HTR-8/SVneo (cell line): ENCODE measurements at regions not wholly inside any gene's neighbourhood (a gene's known extent, or its start where the extent isn't known, plus 50 kb on each side); places are given as distances from the start of the nearest gene placed in this dataset.
"Not testable (repeated sequence)": the region's sequence is repeated elsewhere in the genome, so short reads cannot be mapped to it uniquely, and the experiment has no call there.

Experiments used
- DNase-seq: peaks from one replicate; pipeline ENCODE4 v3.0.0; 2011; ENCODE audit warnings: low spot score, mixed read lengths; ENCODE audit not compliant: insufficient read length
- FAIRE-seq: peaks from 2 replicates; lab custom pipeline; 2011; peaks lifted over from hg19 to GRCh38; lab: Jason Lieb, UNC

DNA sequence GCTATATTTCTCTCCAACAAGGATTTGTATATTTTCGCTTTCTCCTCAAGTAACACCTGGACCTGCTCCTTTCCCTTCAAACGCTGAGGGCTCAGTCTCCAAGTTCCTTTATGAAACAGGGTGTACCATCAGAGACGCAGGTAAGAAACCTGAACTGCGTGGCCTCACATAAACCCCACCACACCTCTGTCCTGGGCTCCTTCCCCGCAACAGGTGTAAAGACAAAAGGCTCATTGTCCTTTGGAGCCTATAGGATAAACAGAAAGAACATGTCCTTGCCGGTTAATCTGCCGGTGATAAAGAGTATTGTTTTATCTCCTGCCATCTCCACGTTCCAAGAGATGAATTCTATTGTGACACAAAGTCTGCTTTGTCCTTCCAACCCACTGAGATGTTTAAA, 111.8 kb upstream of the ADAMTS9 start:
- no peak for FAIRE-seq
- DNase-seq: no peak

- no peak for FAIRE-seq
- DNase-seq: no peak
These were observed 110.5 kb upstream of the ADAMTS9 start for GRCh38 chr3:64798316-64798715.

GRCh38 chr3:64796607-64797399, 109.0 kb upstream of the ADAMTS9 start:
- no peak for DNase-seq
- no peak for FAIRE-seq

DNA sequence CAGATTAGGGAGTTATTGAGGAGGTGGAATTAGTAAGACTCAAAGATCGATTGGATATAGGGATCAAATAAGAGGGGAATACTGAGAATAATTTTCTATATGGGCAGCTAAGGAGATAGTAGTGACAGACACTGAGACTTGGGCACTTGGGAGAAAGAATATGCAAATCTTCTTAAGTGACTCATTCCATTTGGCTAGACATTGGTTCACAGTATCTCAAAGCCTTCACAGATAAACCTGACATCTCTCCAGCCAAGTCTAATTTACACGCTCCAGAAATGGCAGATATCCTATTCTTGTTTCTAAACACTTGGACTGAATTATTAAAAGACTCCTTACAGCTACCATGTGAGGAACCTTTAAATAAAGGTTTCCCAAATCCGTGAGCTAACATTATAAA, 104.6 kb upstream of the ADAMTS9 start:
- DNase-seq (no peak), FAIRE-seq (no peak)

DNA sequence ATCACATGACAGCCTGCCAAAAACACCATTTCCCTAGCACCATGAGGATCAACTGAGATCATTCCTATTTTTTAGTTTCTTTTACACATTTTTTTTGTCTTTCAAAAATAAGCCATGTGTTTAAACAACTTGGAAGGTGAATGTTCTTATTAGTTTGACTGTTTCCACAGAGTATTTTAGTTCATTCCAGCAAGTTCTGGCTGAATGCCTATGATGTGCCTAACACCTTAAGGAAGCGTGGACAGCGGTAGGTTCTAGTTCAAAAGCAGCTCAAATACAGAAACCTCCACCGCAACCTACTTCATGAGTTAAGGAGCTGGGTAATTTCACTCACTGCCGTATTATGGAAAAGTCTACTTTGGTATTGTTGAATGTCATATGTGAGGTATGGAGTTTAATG, 101.3 kb upstream of the ADAMTS9 start:
- DNase-seq (no peak), FAIRE-seq (no peak)

DNA sequence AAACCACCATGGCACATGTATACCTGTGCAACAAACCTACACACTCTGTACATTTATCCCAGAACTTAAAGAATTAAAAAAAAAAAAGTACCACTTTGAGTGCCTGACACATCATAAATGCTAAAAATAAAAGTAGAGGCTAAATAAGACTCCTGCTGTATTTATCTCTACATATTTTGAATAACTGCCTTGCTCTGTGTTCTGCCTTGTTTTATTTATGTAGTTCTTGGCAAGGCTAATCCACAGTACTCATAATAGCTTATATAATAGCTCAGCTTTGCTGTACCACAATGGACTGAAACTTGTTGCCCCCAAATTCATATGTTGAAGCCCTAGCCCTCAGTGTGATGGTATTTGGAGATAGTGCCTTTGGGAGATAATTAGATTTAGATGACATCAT, 95.4 kb upstream of the ADAMTS9 start:
- FAIRE-seq: no peak
- DNase-seq: no peak

GRCh38 chr3:64780923-64781322, 93.1 kb upstream of the ADAMTS9 start:
- not testable (repeated sequence) for FAIRE-seq, DNase-seq

DNA sequence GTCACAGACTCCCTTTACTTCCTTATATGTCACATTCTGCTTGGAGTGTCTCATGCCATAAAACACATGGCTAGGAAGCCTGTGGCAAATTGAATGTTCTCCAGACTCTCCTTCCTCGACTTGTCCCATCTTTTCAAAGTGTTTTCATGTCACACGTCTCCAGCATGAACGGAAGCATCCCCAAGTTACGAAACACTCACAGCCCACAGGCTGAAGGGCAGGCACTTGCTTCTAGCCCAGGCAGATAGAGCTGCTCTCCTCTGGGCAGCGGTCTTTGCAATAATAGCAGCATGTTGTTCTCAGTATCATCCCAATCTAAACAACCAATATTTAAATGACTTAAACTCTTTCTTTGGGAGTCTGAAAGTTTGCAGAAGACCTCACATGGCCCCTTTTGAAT, 85.3 kb upstream of the ADAMTS9 start:
- FAIRE-seq (no peak), DNase-seq (no peak)

DNA sequence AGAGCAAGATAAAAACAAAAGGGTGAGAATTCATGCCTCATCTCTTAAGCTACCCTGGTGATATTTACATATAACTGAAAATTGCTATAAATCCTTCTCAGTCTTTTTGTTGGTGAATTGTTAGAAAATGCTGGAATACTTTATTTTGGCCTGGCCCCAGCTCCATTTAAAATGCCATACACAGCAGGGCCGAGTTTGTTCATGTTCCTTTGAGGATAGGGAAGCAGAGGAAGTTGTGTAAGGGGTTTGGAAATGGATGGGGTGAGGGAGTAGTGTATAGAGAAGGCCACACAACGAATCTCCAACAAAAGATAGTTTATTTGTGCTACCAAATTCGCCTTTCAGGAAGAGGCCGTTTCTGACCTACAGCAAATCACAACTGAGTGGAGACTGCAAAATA, 78.6 kb upstream of the ADAMTS9 start:
- no peak for FAIRE-seq
- no peak for DNase-seq

DNA sequence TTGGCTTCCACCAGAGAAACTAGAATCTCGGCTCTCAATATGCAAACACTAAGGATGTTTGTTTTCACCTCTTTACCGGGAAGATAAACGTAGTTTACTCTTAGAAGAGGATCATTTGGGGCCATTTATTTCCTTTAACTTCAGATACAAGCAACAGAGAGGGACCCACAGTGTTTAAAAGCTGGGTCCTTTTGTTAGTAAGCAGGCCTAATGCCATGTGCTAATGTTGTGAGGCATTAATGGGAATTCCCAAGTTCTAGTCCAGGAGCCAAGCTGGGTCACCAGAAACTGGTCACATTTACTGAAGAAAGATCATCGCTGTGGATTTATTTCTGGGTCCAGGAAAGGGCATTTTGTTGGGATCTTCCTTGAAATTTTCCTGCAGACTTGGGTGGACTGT, 78.1 kb upstream of the ADAMTS9 start:
- FAIRE-seq: no peak

DNA sequence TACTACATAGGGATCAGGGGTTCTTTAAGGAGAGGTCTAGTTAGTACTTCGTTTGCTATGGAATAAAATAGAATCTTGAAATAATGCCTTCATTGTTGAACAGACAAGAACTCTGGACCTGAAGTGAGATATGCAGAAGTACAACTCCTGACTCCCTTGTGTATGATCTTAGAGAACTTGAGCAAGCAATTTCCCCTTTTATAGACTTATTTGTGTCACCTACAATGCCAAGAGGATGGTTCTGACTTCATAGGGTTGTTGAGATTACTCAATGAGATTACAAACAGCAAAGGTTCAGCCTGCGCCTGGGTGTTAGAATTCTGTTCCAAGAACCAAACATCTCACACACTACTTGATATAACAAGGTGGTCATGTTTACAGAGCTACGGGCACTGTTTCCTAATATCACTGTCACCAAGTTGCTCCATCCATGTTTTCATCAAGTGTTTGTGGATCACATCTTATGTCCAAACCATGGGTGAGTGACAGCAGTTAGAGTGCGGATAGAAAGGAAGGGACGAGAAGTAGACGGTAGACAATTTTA, 76.7 kb upstream of the ADAMTS9 start:
- FAIRE-seq: no peak

More for the DNA sequence above, 78.1 kb upstream of the ADAMTS9 start:
- DNase-seq: no peak

GRCh38 chr3:64763980-64764379, 76.2 kb upstream of the ADAMTS9 start:
- no peak for FAIRE-seq
- no peak for DNase-seq

More for the DNA sequence above, 76.7 kb upstream of the ADAMTS9 start:
- DNase-seq: no peak

DNA sequence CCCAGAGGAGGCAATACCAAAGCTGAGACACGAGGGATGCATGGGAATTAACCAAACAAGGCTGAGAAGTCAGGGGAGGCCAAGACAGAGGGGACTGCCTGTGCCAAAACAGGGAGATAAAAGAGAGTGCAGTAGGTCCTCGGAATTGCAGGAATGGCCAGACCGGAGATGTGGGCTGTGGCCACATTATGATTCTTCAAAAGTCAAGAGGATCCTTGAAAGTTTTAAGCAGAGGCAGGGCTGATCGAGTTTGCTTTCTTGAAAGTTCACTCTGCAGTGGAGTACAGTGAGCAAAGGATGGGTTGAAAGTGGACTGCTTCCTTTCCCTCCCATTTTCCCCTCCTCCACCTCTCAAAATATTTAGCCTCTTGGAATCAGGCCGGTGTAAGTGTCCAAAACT, 73.9 kb upstream of the ADAMTS9 start:
- DNase-seq: no peak

GRCh38 chr3:64760258-64760657, 72.5 kb upstream of the ADAMTS9 start:
- no peak for FAIRE-seq
- no peak for DNase-seq

More for the DNA sequence above, 73.9 kb upstream of the ADAMTS9 start:
- FAIRE-seq: no peak

DNA sequence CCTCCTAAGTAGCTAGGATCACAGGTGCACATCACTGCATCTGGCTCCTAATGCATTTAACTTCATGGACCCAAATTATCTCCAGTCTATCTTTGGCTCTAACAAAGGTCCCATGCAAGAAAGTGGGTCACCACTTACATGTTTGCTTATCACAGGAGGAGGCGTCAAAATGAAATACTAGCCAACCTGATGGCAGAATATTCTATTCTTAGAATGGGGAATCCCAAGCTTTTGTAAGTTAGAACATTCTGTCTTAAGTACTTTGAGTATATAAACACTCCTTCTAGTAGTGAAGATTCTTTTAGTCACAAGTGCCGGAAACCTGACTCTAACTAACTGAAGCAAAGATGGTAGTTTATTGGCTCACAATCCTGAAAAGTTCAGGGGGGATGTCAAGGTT, 72.0 kb upstream of the ADAMTS9 start:
- no peak for DNase-seq
- no peak for FAIRE-seq

DNA sequence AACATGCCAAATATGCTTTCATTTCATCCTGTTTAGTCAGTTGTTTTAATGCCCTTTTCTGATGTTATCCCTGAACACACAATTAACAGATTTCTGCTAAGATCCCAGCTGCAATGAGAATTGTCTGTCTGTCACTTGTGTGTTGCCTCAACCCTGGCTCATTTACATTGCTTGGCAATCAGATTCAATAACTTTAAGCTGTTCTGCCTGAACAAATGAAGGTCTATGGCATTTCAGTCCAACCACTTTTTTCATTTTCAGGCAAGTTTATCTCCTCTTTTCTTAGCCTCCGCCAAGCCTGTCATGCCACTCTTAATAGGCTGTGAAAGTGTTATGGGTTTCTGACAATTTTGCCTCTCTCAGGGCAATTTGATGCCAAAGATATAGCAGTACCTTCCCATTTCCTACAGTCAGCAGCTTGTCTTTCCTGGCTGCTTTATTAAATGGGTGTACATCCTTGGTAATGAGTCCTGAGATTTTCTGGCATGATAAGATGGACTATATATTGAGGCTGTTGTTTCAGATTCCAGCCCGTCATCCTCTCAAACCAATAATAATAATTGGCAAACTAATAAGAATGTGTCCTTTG, 68.7 kb upstream of the ADAMTS9 start:
- DNase-seq (no peak), FAIRE-seq (no peak)

GRCh38 chr3:64748244-64748904, 60.6 kb upstream of the ADAMTS9 start:
- no peak for DNase-seq
- FAIRE-seq: no peak

GRCh38 chr3:64747679-64748078, 59.9 kb upstream of the ADAMTS9 start:
- DNase-seq (no peak), FAIRE-seq (no peak)

- FAIRE-seq (no peak), DNase-seq (no peak)
These were observed 56.1 kb upstream of the ADAMTS9 start for GRCh38 chr3:64743887-64744243.

DNA sequence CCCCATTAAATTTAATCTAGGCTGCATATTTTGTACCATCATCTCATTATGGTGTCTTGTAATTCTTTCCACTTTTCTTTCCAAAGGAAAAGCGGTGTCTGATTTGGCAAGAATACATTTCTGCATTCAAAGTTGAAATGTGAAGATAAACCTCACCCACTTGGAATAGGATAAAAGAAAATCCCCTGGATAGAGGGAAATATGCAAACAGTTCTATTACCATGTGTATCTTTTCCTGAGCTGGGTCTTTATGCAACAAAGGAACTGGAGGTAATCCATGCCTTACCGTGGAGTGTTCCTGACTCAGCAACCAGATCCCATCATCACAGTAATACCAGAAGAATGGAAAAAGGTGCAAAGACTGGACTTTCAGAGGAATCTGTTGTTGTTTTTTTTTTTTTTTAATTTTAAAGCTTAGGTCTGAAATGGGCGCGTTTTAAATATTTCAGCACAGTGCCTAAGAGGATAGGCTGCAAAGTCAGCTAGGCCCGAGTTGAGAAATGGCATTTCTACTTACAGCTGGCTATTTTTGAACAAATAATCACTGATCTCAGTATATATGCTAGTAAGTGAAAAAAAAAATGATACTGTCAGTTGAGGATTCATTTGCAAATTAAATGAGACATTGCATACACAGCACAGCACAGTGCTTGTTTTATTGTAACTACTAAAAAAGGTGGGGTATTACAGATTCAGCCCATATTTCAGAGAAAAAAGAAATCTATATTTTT, 55.5 kb upstream of the ADAMTS9 start:
- DNase-seq (no peak), FAIRE-seq (no peak)

- FAIRE-seq: no peak
These were observed 53.5 kb upstream of the ADAMTS9 start for GRCh38 chr3:64741341-64741740.

More at GRCh38 chr3:64741341-64741740, 53.5 kb upstream of the ADAMTS9 start:
- DNase-seq: no peak
